ENCODE measurements at regions not wholly inside any gene's neighbourhood (a gene's known extent, or its start where the extent isn't known, plus 50 kb on each side); places are given as distances from the start of the nearest gene placed in this dataset.
"Not testable (repeated sequence)": the region's sequence is repeated elsewhere in the genome, so short reads cannot be mapped to it uniquely, and the experiment has no call there.

DNA sequence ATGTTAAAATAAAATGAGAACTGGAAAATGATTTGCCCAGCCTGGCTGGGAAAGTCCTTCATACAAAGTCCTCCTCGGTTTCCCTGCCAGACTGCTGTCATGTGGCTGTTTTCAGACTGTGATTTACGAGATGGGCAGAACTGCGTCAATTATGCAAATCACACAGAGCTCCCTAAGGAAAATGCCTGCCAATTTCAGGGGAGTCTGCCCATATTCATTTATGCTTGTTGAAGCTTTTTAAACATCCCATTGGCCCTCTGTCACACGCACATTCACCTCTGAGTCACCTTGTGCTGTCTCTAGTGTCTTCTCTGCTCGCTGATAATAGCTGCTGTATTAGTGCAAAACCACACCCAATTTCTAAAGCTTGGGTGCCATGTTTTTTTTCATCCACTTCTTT lies 81.7 kb upstream of the FAM20A start:
- no peak for TF ChIP-seq CTCF (conservative IDR thresholded peaks at IDR 0.05)
- no peak overlapping the region for H3K27ac ChIP-seq

- H3K27ac ChIP-seq = no peak overlapping the region
- no peak for TF ChIP-seq CTCF (conservative IDR thresholded peaks at IDR 0.05)
Measured at GRCh38 chr17:68679882-68680281, 78.7 kb upstream of the FAM20A start.

DNA sequence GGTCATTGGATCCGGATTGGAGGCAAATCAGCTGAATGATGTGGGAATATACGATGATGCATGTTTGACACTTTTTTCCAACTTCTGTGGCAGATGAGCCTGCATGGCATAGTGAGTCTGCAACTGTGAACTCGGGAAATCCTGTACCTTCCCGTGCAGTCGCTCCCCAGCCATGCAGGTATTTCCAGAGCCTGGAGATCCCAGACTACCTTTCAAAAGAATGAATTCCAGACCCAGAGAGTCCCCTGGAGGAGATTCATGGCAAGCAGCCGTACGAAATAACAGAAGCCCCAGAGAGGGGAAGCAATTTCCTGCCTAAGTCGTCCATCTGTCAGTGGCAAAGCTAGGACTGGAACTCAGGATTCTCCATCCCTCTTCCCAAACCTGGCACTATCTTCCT lies 75.7 kb upstream of the FAM20A start:
- H3K27ac ChIP-seq = no peak overlapping the region
- TF ChIP-seq CTCF (conservative IDR thresholded peaks at IDR 0.05) = no peak

DNA sequence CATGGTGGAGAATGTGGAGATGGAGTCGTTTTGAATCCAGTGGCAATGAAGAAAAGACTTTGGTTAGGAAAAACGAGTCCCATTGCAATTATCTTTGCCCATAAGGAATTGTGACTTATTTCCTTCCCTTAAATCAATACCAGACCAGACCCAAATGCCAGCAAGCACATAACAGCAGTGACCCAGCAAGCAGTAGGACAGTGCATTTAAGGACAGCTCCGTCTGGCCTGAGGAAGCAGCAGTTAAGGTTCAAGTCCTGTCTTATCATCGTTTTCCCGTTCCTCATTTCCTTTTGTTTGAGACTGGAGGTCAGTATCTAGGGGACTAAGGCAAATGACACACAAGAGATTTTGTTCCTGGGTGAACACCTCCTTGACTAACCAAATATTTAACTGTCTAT lies 74.6 kb upstream of the FAM20A start:
- TF ChIP-seq CTCF (conservative IDR thresholded peaks at IDR 0.05) = no peak
- no peak overlapping the region for H3K27ac ChIP-seq

- TF ChIP-seq CTCF (conservative IDR thresholded peaks at IDR 0.05) = no peak
- no peak overlapping the region for H3K27ac ChIP-seq
Measured at GRCh38 chr17:68674029-68674925, 73.1 kb upstream of the FAM20A start.

DNA sequence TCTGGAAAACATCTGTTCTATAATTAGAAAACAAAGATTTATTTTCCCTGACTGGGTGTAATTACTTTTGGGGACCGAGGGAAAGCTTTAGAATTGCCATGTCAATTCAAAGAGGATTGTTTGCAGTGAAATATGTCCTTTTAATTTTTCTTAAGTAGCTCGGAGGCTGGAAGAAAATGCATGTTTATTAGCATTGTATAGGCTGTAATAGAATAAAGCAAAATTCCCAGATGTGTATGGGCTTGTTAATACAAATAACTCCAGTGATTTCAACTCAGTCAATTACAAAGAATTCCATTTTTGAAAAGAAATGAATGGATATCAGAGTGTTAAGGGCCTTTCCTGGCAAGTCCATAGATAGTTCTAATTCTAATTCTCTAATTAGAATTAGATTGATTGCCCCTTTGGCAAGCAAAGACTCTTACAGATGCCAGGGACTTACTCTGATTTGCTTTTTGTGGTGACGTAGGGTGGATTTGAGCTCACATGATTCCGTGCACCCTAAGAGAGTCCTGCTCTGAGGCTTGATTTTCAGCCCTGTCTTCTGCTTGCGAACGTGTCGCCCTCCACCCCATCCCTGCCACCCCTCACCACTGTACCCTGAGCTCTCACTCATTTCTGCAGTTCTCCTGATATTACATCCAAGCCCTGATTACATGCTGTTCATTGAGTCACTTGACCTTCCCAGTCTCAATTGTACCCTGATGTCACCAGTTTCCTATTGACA lies 70.0 kb upstream of the FAM20A start:
- H3K27ac ChIP-seq = no peak overlapping the region
- no peak for TF ChIP-seq CTCF (conservative IDR thresholded peaks at IDR 0.05)

DNA sequence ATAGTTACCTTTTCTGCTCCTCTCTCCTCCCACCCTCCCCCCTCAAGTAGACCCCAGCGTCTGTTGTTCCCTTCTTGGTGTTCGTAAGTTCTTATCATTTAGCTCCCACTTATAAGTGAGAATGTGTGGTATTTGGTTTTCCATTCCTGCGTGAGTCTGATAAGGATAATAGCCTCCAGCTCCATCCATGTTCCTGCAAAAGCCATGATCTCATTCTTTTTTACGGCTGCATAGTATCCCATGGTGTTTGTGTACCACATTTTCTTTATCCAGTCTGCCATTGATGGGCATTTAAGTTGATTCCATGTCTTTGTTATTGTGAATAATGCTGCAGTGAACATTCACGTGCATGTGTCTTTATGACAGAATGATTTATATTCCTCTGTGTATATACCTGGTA lies 65.3 kb upstream of the FAM20A start:
- H3K27ac ChIP-seq = not testable (repeated sequence)

- no peak for TF ChIP-seq CTCF (conservative IDR thresholded peaks at IDR 0.05)
- H3K27ac ChIP-seq = no peak overlapping the region
Measured at GRCh38 chr17:68665373-68665772, 64.2 kb upstream of the FAM20A start.
